GM12892 (cell line): ENCODE measurements at regions not wholly inside any gene's neighbourhood (a gene's known extent, or its start where the extent isn't known, plus 50 kb on each side); places are given as distances from the start of the nearest gene placed in this dataset.

ENCODE experiments used
- POLR2A ChIP-seq: IDR thresholded peaks from 2 replicates; pipeline ENCODE4 v1.6.1; 2011; ENCODE audit warnings: low read depth, low read length, control low read depth
- POLR2AphosphoS5 ChIP-seq: IDR thresholded peaks from 2 replicates; pipeline ENCODE4 v1.6.1; 2011; ENCODE audit warnings: low read depth, low read length, control low read depth
- TAF1 ChIP-seq: IDR thresholded peaks from 2 replicates; pipeline ENCODE4 v1.6.1; 2011; ENCODE audit warnings: low read depth, mild to moderate bottlenecking, control low read depth, low read length, borderline replicate concordance

GRCh38 chr4:60013464-60014184 lies 1186.5 kb upstream of the ADGRL3 start:
- TF ChIP-seq POLR2A (no peak), POLR2AphosphoS5 (no peak), TAF1 (no peak)
